ENCODE measurements at regions not wholly inside any gene's neighbourhood (a gene's known extent, or its start where the extent isn't known, plus 50 kb on each side); places are given as distances from the start of the nearest gene placed in this dataset.
"Not testable (repeated sequence)": the region's sequence is repeated elsewhere in the genome, so short reads cannot be mapped to it uniquely, and the experiment has no call there.

- H3K27ac Mint-ChIP-seq, result no peak overlapping the region
- no peak for DNase-seq
- H3K4me3 Mint-ChIP-seq, result no peak overlapping the region
- H3K36me3 Mint-ChIP-seq (ENCODE audit: low read depth), result no peaks in the 10 kb centered on the region
- H3K27me3 Mint-ChIP-seq (ENCODE audit: insufficient read depth), result no peaks in the 10 kb centered on the region
- H3K4me1 Mint-ChIP-seq (ENCODE audit: low read depth), result no peaks in the 10 kb centered on the region
- TF ChIP-seq CTCF (IDR thresholded peaks at IDR 0.05), result no peak
- peaks cover 18% of the 10 kb centered on the region for H3K9me3 Mint-ChIP-seq
Measured at GRCh38 chr2:60212181-60212945, 341.1 kb downstream of the BCL11A start.

GRCh38 chr2:60189006-60189405 is 364.4 kb downstream of the BCL11A start:
- H3K4me3 Mint-ChIP-seq; H3K4me1 Mint-ChIP-seq (ENCODE audit: low read depth); DNase-seq; H3K27me3 Mint-ChIP-seq (ENCODE audit: insufficient read depth); H3K27ac Mint-ChIP-seq; H3K36me3 Mint-ChIP-seq (ENCODE audit: low read depth): not testable (repeated sequence)
- peaks cover 28% of the 10 kb centered on the region for H3K9me3 Mint-ChIP-seq

- TF ChIP-seq CTCF (IDR thresholded peaks at IDR 0.05), result no peak
- Mint-ChIP-seq H3K4me3 (no peak overlapping the region), H3K27ac (no peak overlapping the region), H3K4me1 (ENCODE audit: low read depth) (no peaks in the 10 kb centered on the region), H3K9me3 (peaks cover 4% of the 10 kb centered on the region; the same call in 1 of the 2 replicates), H3K36me3 (ENCODE audit: low read depth) (no peaks in the 10 kb centered on the region), H3K27me3 (ENCODE audit: insufficient read depth) (no peaks in the 10 kb centered on the region)
- DNase-seq, result no peak
Measured at GRCh38 chr2:60175290-60175689, 378.2 kb downstream of the BCL11A start.

- no peak for DNase-seq
- no peak for TF ChIP-seq CTCF (IDR thresholded peaks at IDR 0.05)
- H3K27me3 Mint-ChIP-seq (ENCODE audit: insufficient read depth), result no peaks in the 10 kb centered on the region
- H3K4me1 Mint-ChIP-seq (ENCODE audit: low read depth), result no peaks in the 10 kb centered on the region
- peaks cover 12% of the 10 kb centered on the region; the same call in 1 of the 2 replicates for H3K9me3 Mint-ChIP-seq
- no peak overlapping the region for H3K27ac Mint-ChIP-seq
- H3K4me3 Mint-ChIP-seq, result no peak overlapping the region
- H3K36me3 Mint-ChIP-seq (ENCODE audit: low read depth), result no peaks in the 10 kb centered on the region
Measured at GRCh38 chr2:60174146-60174545, 379.3 kb downstream of the BCL11A start.

- TF ChIP-seq CTCF (IDR thresholded peaks at IDR 0.05), result no peak
- no peak overlapping the region for H3K4me3 Mint-ChIP-seq
- H3K9me3 Mint-ChIP-seq, result peaks cover 16% of the 10 kb centered on the region; the same call in 1 of the 2 replicates
- no peaks in the 10 kb centered on the region for H3K4me1 Mint-ChIP-seq (ENCODE audit: low read depth)
- no peaks in the 10 kb centered on the region for H3K27me3 Mint-ChIP-seq (ENCODE audit: insufficient read depth)
- H3K36me3 Mint-ChIP-seq (ENCODE audit: low read depth), result no peaks in the 10 kb centered on the region
- no peak overlapping the region for H3K27ac Mint-ChIP-seq
- no peak for DNase-seq
Measured at GRCh38 chr2:60172801-60173200, 380.7 kb downstream of the BCL11A start.

GRCh38 chr2:60170272-60170671 is 383.2 kb downstream of the BCL11A start:
- peaks cover 16% of the 10 kb centered on the region; the same call in 1 of the 2 replicates for H3K9me3 Mint-ChIP-seq
- H3K4me3 Mint-ChIP-seq, result no peak overlapping the region
- no peaks in the 10 kb centered on the region for H3K4me1 Mint-ChIP-seq (ENCODE audit: low read depth)
- no peaks in the 10 kb centered on the region for H3K27me3 Mint-ChIP-seq (ENCODE audit: insufficient read depth)
- no peak for DNase-seq
- no peak overlapping the region for H3K27ac Mint-ChIP-seq
- no peak for TF ChIP-seq CTCF (IDR thresholded peaks at IDR 0.05)
- no peaks in the 10 kb centered on the region for H3K36me3 Mint-ChIP-seq (ENCODE audit: low read depth)

All from HFFc6 (cell line).